ENCODE measurements at regions not wholly inside any gene's neighbourhood (a gene's known extent, or its start where the extent isn't known, plus 50 kb on each side); places are given as distances from the start of the nearest gene placed in this dataset.
A peak's percentile ranks its signal among the peaks of the same experiment; 100 is the strongest.

GRCh38 chr16:7979448-7980132 is 610.7 kb downstream of the TMEM114 start:
- POLR2A ChIA-PET (ENCODE audit: partially characterized antibody), result no interaction called here
- no peaks in the 10 kb centered on the region for H3K79me1 ChIP-seq (ENCODE audit: low read depth, low read length)
- no peak overlapping the region for H2BK20ac ChIP-seq (ENCODE audit: low read length)
- no peak for FAIRE-seq
- H4K20me1 ChIP-seq (replicated peaks in 1 of 2; ENCODE audit: control insufficient read depth in 1 of 2, insufficient read depth in 2 of 2, low read length in 2 of 2), result no peaks in the 10 kb centered on the region
- no peak overlapping the region for H3K9ac ChIP-seq (replicated peaks in 1 of 4; ENCODE audit: extremely low read depth in 1 of 4, low read depth in 3 of 4, low read length in 3 of 4)
- no peak overlapping the region for H3K18ac ChIP-seq (ENCODE audit: extremely low read depth, low read length)
- H2BK12ac ChIP-seq (ENCODE audit: low read depth, low read length), result no peak overlapping the region
- no peak overlapping the region for H3K4me3 ChIP-seq (ENCODE audit: extremely low read depth in 1 of 4, insufficient read depth in 2 of 4, low read depth in 3 of 4, low read length in 4 of 4)
- no peak for DNase-seq (ENCODE audit: low read depth in 1 of 2, low spot score in 2 of 2)
- no peak overlapping the region for H3K23ac ChIP-seq (ENCODE audit: insufficient read length)
- H2BK5ac ChIP-seq (ENCODE audit: low read depth, low read length), result no peak overlapping the region
- H3K23me2 ChIP-seq (ENCODE audit: low read depth, low read length), result no peaks in the 10 kb centered on the region
- H3K36me3 ChIP-seq (ENCODE audit: control insufficient read depth in 2 of 4, insufficient read depth in 4 of 4, low read length in 3 of 4), result no peaks in the 10 kb centered on the region
- H2AFZ ChIP-seq (ENCODE audit: low read length), result no peak overlapping the region
- H3K27ac ChIP-seq (ENCODE audit: low read depth, low read length), result no peak overlapping the region
- H4K91ac ChIP-seq (replicated peaks; ENCODE audit: insufficient read length, low read length), result no peak overlapping the region
- no peak overlapping the region for H4K8ac ChIP-seq (ENCODE audit: extremely low read depth, insufficient read depth, low read length)
- H3K79me2 ChIP-seq (ENCODE audit: control insufficient read depth in 1 of 2, insufficient read depth in 2 of 2, low read length in 2 of 2), result no peaks in the 10 kb centered on the region
- CTCF ChIA-PET (ENCODE audit: partially characterized antibody), result no interaction called here
- no peak overlapping the region for H3K14ac ChIP-seq (ENCODE audit: insufficient read length)
- WGBS, 2 experiments (ENCODE audit: extremely low coverage in 1 of 2, insufficient coverage in 1 of 2, insufficient read length in 1 of 2, insufficient replicate concordance in 2 of 2, low coverage in 1 of 2, low lambda C conversion rate in 2 of 2, missing lambda C conversion rate in 1 of 2), result 94 to 100% methylated on average over 1 to 18 of the region's 18 CpGs
- no peak overlapping the region for H2AK5ac ChIP-seq (ENCODE audit: low read depth, low read length)
- H3K4ac ChIP-seq (replicated peaks; ENCODE audit: insufficient read length, low read depth, low read length), result no peak overlapping the region
- H3K56ac ChIP-seq (replicated peaks; ENCODE audit: insufficient read length, low read depth, low read length), result no peak overlapping the region
- H2BK15ac ChIP-seq (ENCODE audit: low read length), result 0 out of 2 replicates have a peak overlapping the region, but pooled peaks have one; percentile 37
- peaks cover 0 to 4% of the 10 kb centered on the region in 2 experiments; a peak in 1 of 4 replicates for H3K9me3 ChIP-seq (ENCODE audit: insufficient read depth in 2 of 2, low read depth in 1 of 2, low read length in 1 of 2)
- no peak overlapping the region for H3K4me2 ChIP-seq (ENCODE audit: insufficient read depth in 1 of 2, low read depth in 2 of 2, low read length in 2 of 2)
- H4K5ac ChIP-seq (ENCODE audit: insufficient read length, low read depth, low read length), result no peak overlapping the region
- no peaks in the 10 kb centered on the region for H3K27me3 ChIP-seq (replicated peaks in 1 of 4; ENCODE audit: control insufficient read depth in 3 of 4, extremely low read depth in 1 of 4, insufficient read depth in 3 of 4, low read length in 3 of 4)
- no peaks in the 10 kb centered on the region for H3K4me1 ChIP-seq (replicated peaks in 1 of 4; ENCODE audit: control insufficient read depth in 3 of 4, insufficient read depth in 4 of 4, low read length in 3 of 4)
- H2BK120ac ChIP-seq (replicated peaks; ENCODE audit: low read depth, low read length), result no peak overlapping the region
- TF ChIP-seq TCF12 (IDR thresholded peaks at IDR 0.05; ENCODE audit: low read depth, low read length) (no peak), BACH1 (IDR thresholded peaks at IDR 0.05; ENCODE audit: low read length) (no peak), EZH2 (IDR thresholded peaks at IDR 0.05; ENCODE audit: low read depth, low read length, severe bottlenecking) (no peak), JUND (IDR thresholded peaks at IDR 0.05; ENCODE audit: low read length) (no peak), HDAC6 (IDR thresholded peaks at IDR 0.05; ENCODE audit: low read depth, low read length) (no peak), BRCA1 (IDR thresholded peaks at IDR 0.05; ENCODE audit: low read depth, low read length) (no peak), KDM1A (IDR thresholded peaks at IDR 0.05; ENCODE audit: borderline replicate concordance, low read length) (no peak), CBX8 (IDR thresholded peaks at IDR 0.05; ENCODE audit: borderline replicate concordance, low read depth, low read length) (no peak), TAF7 (optimal IDR thresholded peaks at IDR 0.05; ENCODE audit: borderline replicate concordance, low read depth, low read length) (no peak)
- TF ChIP-seq, protein P1, sequence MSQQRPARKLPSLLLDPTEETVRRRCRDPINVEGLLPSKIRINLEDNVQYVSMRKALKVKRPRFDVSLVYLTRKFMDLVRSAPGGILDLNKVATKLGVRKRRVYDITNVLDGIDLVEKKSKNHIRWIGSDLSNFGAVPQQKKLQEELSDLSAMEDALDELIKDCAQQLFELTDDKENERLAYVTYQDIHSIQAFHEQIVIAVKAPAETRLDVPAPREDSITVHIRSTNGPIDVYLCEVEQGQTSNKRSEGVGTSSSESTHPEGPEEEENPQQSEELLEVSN (IDR thresholded peaks at IDR 0.05), result no peak
- TF ChIP-seq, protein P2, sequence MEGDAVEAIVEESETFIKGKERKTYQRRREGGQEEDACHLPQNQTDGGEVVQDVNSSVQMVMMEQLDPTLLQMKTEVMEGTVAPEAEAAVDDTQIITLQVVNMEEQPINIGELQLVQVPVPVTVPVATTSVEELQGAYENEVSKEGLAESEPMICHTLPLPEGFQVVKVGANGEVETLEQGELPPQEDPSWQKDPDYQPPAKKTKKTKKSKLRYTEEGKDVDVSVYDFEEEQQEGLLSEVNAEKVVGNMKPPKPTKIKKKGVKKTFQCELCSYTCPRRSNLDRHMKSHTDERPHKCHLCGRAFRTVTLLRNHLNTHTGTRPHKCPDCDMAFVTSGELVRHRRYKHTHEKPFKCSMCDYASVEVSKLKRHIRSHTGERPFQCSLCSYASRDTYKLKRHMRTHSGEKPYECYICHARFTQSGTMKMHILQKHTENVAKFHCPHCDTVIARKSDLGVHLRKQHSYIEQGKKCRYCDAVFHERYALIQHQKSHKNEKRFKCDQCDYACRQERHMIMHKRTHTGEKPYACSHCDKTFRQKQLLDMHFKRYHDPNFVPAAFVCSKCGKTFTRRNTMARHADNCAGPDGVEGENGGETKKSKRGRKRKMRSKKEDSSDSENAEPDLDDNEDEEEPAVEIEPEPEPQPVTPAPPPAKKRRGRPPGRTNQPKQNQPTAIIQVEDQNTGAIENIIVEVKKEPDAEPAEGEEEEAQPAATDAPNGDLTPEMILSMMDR (IDR thresholded peaks at IDR 0.05; ENCODE audit: control extremely low read depth in 1 of 3, insufficient read depth in 1 of 3, low read depth in 1 of 3, low read length in 3 of 3), result no peak
